ENCODE measurements at regions not wholly inside any gene's neighbourhood (a gene's known extent, or its start where the extent isn't known, plus 50 kb on each side); places are given as distances from the start of the nearest gene placed in this dataset.

DNA sequence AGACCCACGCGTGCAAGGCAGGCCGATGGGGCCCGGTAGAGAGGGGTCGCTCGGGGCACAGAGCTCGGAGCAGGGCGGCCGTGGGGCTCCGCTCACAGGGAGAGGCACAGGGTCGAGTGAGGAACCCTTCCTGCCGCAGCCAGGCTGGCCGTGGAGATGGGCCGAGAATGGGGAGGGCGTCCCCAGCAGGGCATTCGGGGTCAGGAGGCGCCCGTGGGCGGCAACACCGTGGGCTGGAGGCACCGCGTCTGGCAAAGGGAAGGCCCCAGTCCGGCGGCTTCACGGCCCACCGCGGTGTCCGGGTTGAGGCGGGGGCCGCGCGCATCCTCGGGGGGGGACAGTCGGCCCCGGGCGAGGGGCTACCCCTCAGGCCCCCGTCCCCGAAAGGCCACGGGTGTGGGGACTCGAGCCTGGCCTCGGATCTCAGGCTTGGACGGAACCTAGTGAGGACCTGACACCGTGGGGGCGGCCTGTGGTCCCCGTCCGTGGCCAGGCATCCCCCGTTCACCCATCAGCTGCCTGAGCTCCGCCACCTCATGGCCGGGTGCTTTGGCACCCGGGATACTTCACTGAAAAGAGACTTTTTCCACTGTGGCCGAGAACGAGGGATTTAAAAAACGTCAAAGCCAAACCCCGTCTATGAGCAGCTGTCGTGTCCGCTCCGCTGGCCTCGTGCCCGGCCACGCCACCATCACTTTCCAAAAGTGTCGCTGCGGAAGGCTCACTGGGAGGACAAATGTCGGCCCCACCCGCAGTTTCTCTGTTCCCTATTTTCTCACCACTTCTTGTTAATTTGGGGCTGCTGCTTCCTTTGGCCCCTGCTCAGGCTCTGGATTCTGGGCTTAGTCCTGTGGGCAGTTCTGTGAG, 73.6 kb downstream of the METRNL start:
- ChIA-PET CTCF (no interaction called here), POLR2A (no interaction called here)
- no peak overlapping the region for H3K4me2 ChIP-seq (ENCODE audit: insufficient read depth, low read length)
- dilution Hi-C loops (cut with MboI; ENCODE audit: extremely low pct_ligation_motif_present, low sequenced_read_pairs) (no loop called here), intact Hi-C loops (cut with micrococcal nuclease) (no loop called here)
- H3K79me2 ChIP-seq (ENCODE audit: control insufficient read depth, insufficient read depth, low read length), result no peaks in the 10 kb centered on the region
- TF ChIP-seq GATA2 (IDR thresholded peaks at IDR 0.05; ENCODE audit: insufficient read depth, insufficient read length, low read depth, low read length), result no peak
- no peak for TF ChIP-seq FOS (IDR thresholded peaks at IDR 0.05; ENCODE audit: borderline replicate concordance, insufficient read depth, low read length)
- TF ChIP-seq, protein P1, sequence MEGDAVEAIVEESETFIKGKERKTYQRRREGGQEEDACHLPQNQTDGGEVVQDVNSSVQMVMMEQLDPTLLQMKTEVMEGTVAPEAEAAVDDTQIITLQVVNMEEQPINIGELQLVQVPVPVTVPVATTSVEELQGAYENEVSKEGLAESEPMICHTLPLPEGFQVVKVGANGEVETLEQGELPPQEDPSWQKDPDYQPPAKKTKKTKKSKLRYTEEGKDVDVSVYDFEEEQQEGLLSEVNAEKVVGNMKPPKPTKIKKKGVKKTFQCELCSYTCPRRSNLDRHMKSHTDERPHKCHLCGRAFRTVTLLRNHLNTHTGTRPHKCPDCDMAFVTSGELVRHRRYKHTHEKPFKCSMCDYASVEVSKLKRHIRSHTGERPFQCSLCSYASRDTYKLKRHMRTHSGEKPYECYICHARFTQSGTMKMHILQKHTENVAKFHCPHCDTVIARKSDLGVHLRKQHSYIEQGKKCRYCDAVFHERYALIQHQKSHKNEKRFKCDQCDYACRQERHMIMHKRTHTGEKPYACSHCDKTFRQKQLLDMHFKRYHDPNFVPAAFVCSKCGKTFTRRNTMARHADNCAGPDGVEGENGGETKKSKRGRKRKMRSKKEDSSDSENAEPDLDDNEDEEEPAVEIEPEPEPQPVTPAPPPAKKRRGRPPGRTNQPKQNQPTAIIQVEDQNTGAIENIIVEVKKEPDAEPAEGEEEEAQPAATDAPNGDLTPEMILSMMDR (IDR thresholded peaks at IDR 0.05; ENCODE audit: extremely low read depth in 1 of 2, insufficient read depth in 1 of 2, low read depth in 1 of 2, low read length in 2 of 2), result no peak
- TF ChIP-seq MYC (IDR thresholded peaks at IDR 0.05; ENCODE audit: low read depth, low read length), result no peak
- no peaks in the 10 kb centered on the region for H4K20me1 ChIP-seq (replicated peaks; ENCODE audit: control insufficient read depth, extremely low read depth, insufficient read depth, low read length)
- peaks cover 2 to 3% of the 10 kb centered on the region in 2 experiments for H3K27me3 ChIP-seq (ENCODE audit: control insufficient read depth in 2 of 2, insufficient read depth in 2 of 2, low read length in 2 of 2)
- H3K36me3 ChIP-seq (ENCODE audit: control insufficient read depth in 2 of 2, extremely low read depth in 1 of 2, insufficient read depth in 2 of 2, low read length in 2 of 2), result no peaks in the 10 kb centered on the region
- no peaks in the 10 kb centered on the region for H3K9me1 ChIP-seq (replicated peaks; ENCODE audit: control insufficient read depth, extremely low read depth, insufficient read depth, low read length)
- H3K9ac ChIP-seq (replicated peaks; ENCODE audit: extremely low read depth, insufficient read depth, low read length), result no peak overlapping the region
- no peak for FAIRE-seq
- H3K4me1 ChIP-seq (ENCODE audit: control insufficient read depth, extremely low read depth, insufficient read depth, low read length), result peaks cover 8% of the 10 kb centered on the region
- no peaks in the 10 kb centered on the region for H3K9me3 ChIP-seq (replicated peaks; ENCODE audit: control insufficient read depth, insufficient read depth, low read length)
- no peak overlapping the region for H3K27ac ChIP-seq (ENCODE audit: insufficient read depth, low read depth, low read length)
- no peak for DNase-seq (ENCODE audit: low read depth, low spot score)
- no peak overlapping the region for H2AFZ ChIP-seq (ENCODE audit: low read depth, low read length)
- BruUV-seq (replicated peaks), result no TSS peak
- no peak overlapping the region for H3K4me3 ChIP-seq (replicated peaks in 1 of 3; ENCODE audit: insufficient read depth in 1 of 3, low read depth in 1 of 3, low read length in 3 of 3)
